ENCODE measurements at regions not wholly inside any gene's neighbourhood (a gene's known extent, or its start where the extent isn't known, plus 50 kb on each side); places are given as distances from the start of the nearest gene placed in this dataset.

GRCh38 chr1:189311915-189312314 lies 1165.7 kb downstream of the BRINP3 start:
- TF ChIP-seq CTCF (IDR thresholded peaks at IDR 0.05) (no peak), POLR2A (IDR thresholded peaks at IDR 0.05) (no peak)

Data from body of pancreas (tissue), 4 donors.